Sigmoid colon (tissue), 4 donors: ENCODE measurements at regions not wholly inside any gene's neighbourhood (a gene's known extent, or its start where the extent isn't known, plus 50 kb on each side); places are given as distances from the start of the nearest gene placed in this dataset.

Experiments used
- EP300 ChIP-seq, 4 donors: sonication (generic); formaldehyde crosslinking; IDR thresholded peaks; one replicate each; pipeline ENCODE4 v1.6.1; 2017; ENCODE audit warnings: antibody characterized with exemption in 4 of 4
- POLR2A ChIP-seq, 2 donors: fragments of 450-650 bp; IDR thresholded peaks; one replicate each; pipeline ENCODE4 v1.6.1; 2016; ENCODE audit warnings: antibody characterized with exemption in 2 of 2, mild to moderate bottlenecking in 2 of 2, moderate library complexity in 2 of 2
- POLR2AphosphoS5 ChIP-seq, 4 donors: sonication (generic); formaldehyde crosslinking; IDR thresholded peaks; one replicate each; pipeline ENCODE4 v1.6.1; 2017; ENCODE audit warnings: antibody characterized with exemption in 4 of 4
- TF ChIP-seq, protein P1 (sequence below), 4 experiments: fragments of 450-650 bp in 3 of 4; fragments of 200-600 bp in 1 of 4; IDR thresholded peaks; one replicate each; pipeline ENCODE4 v1.5.1; 2016 to 2019; ENCODE audit warnings: antibody characterized with exemption in 4 of 4, mild to moderate bottlenecking in 3 of 4, moderate library complexity in 2 of 4

DNA sequence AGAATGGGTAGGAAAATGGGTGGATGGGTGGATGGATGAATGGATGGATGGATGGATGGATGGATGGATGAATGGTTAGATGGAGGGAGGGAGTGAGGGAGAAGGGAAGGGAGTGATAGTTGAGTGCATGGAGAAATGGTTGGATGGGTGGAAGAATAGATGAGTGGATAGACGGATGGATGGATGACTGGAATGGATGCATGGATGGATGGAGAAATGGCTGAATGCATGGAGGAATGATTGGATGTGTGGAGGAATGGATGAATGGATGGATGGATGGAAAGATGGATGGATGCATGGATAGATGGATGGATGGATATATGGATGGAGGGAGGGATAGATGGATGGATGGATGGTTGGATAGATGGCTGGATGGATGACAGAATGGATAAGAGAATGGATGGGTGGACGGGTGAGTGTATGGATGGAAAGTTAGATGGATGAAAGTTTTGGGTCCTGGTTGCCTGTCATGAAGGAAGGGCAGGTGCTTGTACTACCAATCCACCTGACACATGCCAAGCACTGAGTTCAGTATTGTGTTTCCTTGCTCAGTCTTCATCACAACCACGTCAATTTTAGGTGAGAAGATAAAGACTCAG, 286.5 kb upstream of the RTL1 start:
- TF ChIP-seq, protein P1, sequence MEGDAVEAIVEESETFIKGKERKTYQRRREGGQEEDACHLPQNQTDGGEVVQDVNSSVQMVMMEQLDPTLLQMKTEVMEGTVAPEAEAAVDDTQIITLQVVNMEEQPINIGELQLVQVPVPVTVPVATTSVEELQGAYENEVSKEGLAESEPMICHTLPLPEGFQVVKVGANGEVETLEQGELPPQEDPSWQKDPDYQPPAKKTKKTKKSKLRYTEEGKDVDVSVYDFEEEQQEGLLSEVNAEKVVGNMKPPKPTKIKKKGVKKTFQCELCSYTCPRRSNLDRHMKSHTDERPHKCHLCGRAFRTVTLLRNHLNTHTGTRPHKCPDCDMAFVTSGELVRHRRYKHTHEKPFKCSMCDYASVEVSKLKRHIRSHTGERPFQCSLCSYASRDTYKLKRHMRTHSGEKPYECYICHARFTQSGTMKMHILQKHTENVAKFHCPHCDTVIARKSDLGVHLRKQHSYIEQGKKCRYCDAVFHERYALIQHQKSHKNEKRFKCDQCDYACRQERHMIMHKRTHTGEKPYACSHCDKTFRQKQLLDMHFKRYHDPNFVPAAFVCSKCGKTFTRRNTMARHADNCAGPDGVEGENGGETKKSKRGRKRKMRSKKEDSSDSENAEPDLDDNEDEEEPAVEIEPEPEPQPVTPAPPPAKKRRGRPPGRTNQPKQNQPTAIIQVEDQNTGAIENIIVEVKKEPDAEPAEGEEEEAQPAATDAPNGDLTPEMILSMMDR (IDR thresholded peaks at IDR 0.05), result no peak
- TF ChIP-seq POLR2A (IDR thresholded peaks at IDR 0.05), result no peak
- TF ChIP-seq EP300 (IDR thresholded peaks at IDR 0.05), result no peak
- no peak for TF ChIP-seq POLR2AphosphoS5 (IDR thresholded peaks at IDR 0.05)
